Left kidney (tissue), 1 donor: ENCODE measurements at regions not wholly inside any gene's neighbourhood (a gene's known extent, or its start where the extent isn't known, plus 50 kb on each side); places are given as distances from the start of the nearest gene placed in this dataset.
"Not testable (repeated sequence)": the region's sequence is repeated elsewhere in the genome, so short reads cannot be mapped to it uniquely, and the experiment has no call there.

Experiments used
- DNase-seq: peaks from one replicate; pipeline ENCODE4 v3.0.0-alpha.2; 2013

GRCh38 chr5:138647261-138647788 is 72.1 kb upstream of the HSPA9 start:
- no peak for DNase-seq

- DNase-seq = no peak
Observed at GRCh38 chr5:138646671-138647070, 71.5 kb upstream of the HSPA9 start.

DNA sequence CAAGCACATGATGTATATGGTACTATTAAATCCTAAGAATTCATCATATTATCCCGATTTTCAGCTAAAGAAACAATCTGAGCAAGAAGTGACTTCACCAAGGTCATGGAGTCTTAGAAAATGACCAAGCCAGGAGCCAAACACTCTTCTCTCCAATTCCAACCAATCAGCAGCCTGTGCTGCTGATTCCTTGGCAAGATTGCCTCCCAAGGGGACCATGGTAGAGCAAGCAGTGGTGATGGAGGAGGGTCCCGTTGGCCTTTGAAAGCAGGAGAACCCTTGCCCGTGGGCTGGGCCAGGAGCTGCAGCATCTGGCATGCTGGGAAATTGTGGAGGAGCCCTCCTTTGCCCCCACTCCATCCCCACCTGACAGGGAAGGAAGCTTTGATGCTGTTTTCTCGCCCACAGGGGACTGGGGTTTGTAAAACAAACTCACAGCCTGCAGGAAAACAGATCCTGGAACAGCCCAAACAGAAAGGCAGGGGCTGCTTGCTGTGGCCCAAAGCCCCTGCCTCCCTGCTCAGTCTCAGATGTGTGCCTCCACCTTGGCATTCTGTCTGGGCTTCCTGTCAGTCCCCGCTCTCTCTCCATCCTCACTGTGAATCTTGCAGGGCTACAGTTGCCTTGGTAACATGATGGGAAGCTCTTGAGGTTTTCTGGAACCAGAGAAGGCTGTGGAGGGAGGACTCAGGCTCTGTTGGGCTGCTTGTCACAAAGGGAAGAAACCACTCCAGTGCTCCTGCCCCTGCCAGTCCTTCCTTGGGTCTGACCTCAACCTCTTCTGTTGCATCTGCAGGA is 70.8 kb upstream of the HSPA9 start:
- no peak for DNase-seq

- no peak for DNase-seq
Observed at GRCh38 chr5:138643040-138643791, 68.0 kb upstream of the HSPA9 start.

GRCh38 chr5:138641547-138642298 is 66.5 kb upstream of the HSPA9 start:
- peak; percentile 61 for DNase-seq

DNA sequence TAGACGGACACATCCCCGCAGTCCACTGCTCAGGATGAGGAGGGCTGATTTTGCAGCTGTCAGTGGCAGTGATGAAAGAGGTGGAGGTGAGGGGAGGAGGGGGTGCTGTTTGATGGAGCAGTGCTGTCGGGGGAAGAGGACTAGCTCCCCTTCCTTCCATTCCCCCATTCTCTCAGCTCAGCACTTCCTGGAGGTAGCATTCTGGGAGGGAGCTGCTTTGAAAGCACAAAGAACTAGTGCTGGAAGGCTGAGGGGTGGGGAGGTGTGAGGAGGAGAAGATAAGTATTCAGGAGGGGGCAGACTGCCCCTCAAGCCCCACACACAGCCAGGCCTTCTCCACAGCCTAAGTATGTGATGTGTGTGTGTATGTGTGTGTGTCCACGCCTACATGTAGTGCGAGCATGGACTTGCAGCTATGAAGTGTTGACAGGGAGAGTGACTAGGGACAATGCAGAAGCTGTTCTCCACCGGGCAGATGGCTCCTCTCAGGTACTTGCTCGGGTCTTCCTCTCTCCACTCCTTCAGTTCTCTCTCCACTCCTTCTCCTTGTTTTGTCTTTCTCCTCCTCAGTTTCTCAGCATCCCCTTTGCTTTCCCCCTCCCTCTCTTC is 65.5 kb upstream of the HSPA9 start:
- DNase-seq = no peak

- DNase-seq = no peak
Observed at GRCh38 chr5:138640138-138640537, 64.9 kb upstream of the HSPA9 start.

GRCh38 chr5:138639326-138639725 is 64.1 kb upstream of the HSPA9 start:
- DNase-seq = no peak

GRCh38 chr5:138637256-138637655 is 62.1 kb upstream of the HSPA9 start:
- DNase-seq = no peak

GRCh38 chr5:138636398-138636944 is 61.3 kb upstream of the HSPA9 start:
- no peak for DNase-seq

GRCh38 chr5:138635708-138636107 is 60.5 kb upstream of the HSPA9 start:
- no peak for DNase-seq

GRCh38 chr5:138635265-138635664 is 60.1 kb upstream of the HSPA9 start:
- DNase-seq = peak; percentile 50

GRCh38 chr5:138634804-138635203 is 59.6 kb upstream of the HSPA9 start:
- not testable (repeated sequence) for DNase-seq

- peak; percentile 75 for DNase-seq
Observed at GRCh38 chr5:138632900-138633489, 57.8 kb upstream of the HSPA9 start.

DNA sequence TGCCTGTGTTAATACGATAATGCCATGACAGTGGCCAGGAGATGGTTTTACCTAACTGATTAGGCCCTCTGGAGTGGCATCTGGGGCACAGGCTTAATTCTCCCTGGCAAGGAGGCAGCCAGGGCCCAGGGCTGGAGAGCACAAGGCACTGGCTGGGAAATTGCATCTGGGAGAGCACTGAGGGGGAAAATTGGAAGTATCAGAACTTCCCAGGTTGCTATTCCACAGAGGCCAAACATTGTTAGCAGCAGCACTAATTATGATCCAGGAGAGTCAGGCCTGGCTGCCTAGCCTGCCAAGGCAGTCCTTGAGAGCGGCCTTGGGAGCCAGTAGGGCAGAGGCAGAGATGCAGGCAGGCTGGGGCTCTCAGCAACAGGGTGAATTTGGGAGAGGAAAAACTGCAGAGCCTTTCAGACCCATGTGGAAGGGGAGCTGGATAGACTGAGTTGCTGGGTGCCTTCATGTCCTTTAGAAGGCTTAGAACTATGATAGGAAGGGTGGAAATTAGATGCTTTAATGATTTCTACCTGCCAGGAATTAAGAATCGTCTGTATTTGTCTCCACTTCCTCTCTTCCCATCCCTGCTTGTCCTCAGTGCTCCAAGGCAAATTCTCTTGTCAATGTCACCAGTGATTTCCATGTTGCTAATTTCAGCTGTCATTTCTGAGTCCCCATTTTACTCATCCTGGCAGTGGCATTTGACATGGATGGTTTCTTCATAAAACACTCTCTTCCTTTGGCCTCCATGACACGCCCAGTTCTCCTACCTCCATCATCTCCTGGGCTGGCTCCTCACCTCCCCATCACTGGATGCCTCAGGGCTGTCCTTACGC is 56.1 kb upstream of the HSPA9 start:
- DNase-seq = no peak

DNA sequence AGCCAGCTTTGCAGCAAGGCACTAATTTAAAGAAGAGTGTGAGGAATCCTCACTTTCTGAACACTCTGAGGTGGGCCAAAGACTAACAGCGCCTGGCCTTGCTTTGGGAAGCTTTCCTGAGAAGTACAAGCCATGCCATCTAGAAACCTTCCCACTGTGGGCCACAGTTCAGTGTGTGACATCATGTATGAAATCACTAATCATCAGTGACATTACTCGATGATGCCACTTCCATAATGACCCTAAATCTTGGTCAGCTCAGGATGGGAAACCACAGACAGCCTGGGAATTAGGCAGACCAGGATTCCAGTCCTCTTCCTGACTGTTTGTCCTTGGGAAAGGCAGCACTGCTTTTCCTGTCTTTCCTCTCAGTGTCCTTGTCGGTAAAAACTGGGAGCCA is 54.2 kb upstream of the HSPA9 start:
- DNase-seq = no peak

DNA sequence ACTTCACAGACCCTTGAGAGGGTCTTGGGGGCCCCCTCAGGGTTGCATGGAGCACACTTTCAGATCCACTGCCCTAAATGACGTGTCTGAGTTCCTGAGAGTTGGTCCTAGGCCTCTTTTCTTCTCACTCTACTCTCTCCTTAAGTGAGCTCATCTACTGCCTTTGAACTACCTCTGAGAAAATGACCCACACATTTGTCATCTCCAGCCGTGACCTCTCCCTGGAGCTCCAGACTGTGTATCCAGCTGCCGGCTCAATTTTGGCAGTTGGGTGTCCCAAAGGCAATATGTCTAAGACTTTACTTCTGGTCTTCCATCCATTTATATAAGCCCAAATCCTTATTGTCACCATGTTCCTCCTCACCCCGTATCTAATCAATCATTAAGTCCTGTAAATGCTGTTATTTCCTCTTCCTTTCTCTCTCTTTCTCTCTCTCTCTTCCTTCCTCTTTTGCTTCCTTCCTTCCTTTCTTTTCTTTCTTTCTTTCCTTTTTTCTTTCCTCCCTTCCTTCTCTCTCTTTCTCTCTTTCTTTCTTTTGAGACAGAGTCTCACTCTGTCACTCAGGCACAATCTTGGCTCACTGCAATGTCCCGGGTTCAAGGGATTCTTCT is 51.2 kb upstream of the HSPA9 start:
- DNase-seq = no peak

GRCh38 chr5:138625134-138625533 is 49.9 kb upstream of the HSPA9 start:
- DNase-seq = no peak
